Transverse colon (tissue), 4 donors: ENCODE measurements at regions not wholly inside any gene's neighbourhood (a gene's known extent, or its start where the extent isn't known, plus 50 kb on each side); places are given as distances from the start of the nearest gene placed in this dataset.

Experiments
- CTCF ChIP-seq, 5 experiments: fragments of 200-600 bp in 3 of 5; fragments of 450-650 bp in 2 of 5; sonication (generic) in 3 of 5; IDR thresholded peaks; 1 replicate in 2 of 5; 2 replicates in 3 of 5; pipeline ENCODE4 v1.5.1; 2016 to 2017; ENCODE audit warnings: antibody characterized with exemption in 5 of 5, inconsistent platforms in 3 of 5, mild to moderate bottlenecking in 2 of 5, moderate library complexity in 1 of 5
- EP300 ChIP-seq: sonication (generic); formaldehyde crosslinking; IDR thresholded peaks from one replicate; pipeline ENCODE4 v1.6.1; 2017; ENCODE audit warnings: antibody characterized with exemption, low read depth
- POLR2A ChIP-seq: fragments of 450-650 bp; IDR thresholded peaks from one replicate; pipeline ENCODE4 v1.6.1; 2016; ENCODE audit warnings: antibody characterized with exemption, mild to moderate bottlenecking, moderate library complexity
- POLR2AphosphoS5 ChIP-seq, 3 donors: sonication (generic); formaldehyde crosslinking; IDR thresholded peaks; one replicate each; pipeline ENCODE4 v1.6.1; 2016; ENCODE audit warnings: antibody characterized with exemption in 3 of 3

GRCh38 chr5:102603670-102604069 lies 104.9 kb upstream of the SLCO6A1 start:
- no peak for TF ChIP-seq CTCF (IDR thresholded peaks at IDR 0.05)
- TF ChIP-seq EP300 = no peak
- TF ChIP-seq POLR2A = no peak
- TF ChIP-seq POLR2AphosphoS5 (IDR thresholded peaks at IDR 0.05) = no peak
